Progenitor cell of endocrine pancreas (in vitro differentiated cells): ENCODE measurements at regions not wholly inside any gene's neighbourhood (a gene's known extent, or its start where the extent isn't known, plus 50 kb on each side); places are given as distances from the start of the nearest gene placed in this dataset.

Experiments used
- DNase-seq: peaks from one replicate; pipeline ENCODE4 v3.0.0; 2021; ENCODE audit warnings: low spot score; ENCODE audit not compliant: unreplicated experiment
- H3K27ac Mint-ChIP-seq: 2 replicates; pipeline ENCODE4 v1.8.0; 2021; ENCODE audit warnings: mild to moderate bottlenecking, moderate library complexity, mixed read lengths
- H3K27me3 Mint-ChIP-seq: 2 replicates; pipeline ENCODE4 v1.8.0; 2021; ENCODE audit warnings: mixed read lengths
- H3K36me3 Mint-ChIP-seq: 2 replicates; pipeline ENCODE4 v1.8.0; 2022; ENCODE audit warnings: mixed read lengths; ENCODE audit not compliant: insufficient read depth
- H3K4me1 Mint-ChIP-seq: 2 replicates; pipeline ENCODE4 v1.8.0; 2021; ENCODE audit warnings: low read depth, mixed read lengths
- H3K4me3 Mint-ChIP-seq: 2 replicates; pipeline ENCODE4 v1.8.0; 2021; ENCODE audit warnings: low read depth, mild to moderate bottlenecking, moderate library complexity, mixed read lengths
- H3K9me3 Mint-ChIP-seq: 2 replicates; pipeline ENCODE4 v1.8.0; 2021; ENCODE audit warnings: low read depth, mixed read lengths
- TF ChIP-seq, protein P1 (sequence below): fragments of 200-600 bp; sonication (generic); IDR thresholded peaks from one replicate; pipeline ENCODE4 v1.5.0; 2021; ENCODE audit warnings: antibody characterized with exemption, mild to moderate bottlenecking; ENCODE audit not compliant: unreplicated experiment

GRCh38 chr3:116939091-116939490, 229.5 kb downstream of the TUSC7 start:
- TF ChIP-seq, protein P1, sequence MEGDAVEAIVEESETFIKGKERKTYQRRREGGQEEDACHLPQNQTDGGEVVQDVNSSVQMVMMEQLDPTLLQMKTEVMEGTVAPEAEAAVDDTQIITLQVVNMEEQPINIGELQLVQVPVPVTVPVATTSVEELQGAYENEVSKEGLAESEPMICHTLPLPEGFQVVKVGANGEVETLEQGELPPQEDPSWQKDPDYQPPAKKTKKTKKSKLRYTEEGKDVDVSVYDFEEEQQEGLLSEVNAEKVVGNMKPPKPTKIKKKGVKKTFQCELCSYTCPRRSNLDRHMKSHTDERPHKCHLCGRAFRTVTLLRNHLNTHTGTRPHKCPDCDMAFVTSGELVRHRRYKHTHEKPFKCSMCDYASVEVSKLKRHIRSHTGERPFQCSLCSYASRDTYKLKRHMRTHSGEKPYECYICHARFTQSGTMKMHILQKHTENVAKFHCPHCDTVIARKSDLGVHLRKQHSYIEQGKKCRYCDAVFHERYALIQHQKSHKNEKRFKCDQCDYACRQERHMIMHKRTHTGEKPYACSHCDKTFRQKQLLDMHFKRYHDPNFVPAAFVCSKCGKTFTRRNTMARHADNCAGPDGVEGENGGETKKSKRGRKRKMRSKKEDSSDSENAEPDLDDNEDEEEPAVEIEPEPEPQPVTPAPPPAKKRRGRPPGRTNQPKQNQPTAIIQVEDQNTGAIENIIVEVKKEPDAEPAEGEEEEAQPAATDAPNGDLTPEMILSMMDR = no peak
- Mint-ChIP-seq H3K27ac (no peak overlapping the region), H3K4me1 (no peaks in the 10 kb centered on the region), H3K9me3 (peaks cover 21% of the 10 kb centered on the region), H3K4me3 (no peak overlapping the region), H3K36me3 (no peaks in the 10 kb centered on the region), H3K27me3 (no peaks in the 10 kb centered on the region)
- DNase-seq = no peak

DNA sequence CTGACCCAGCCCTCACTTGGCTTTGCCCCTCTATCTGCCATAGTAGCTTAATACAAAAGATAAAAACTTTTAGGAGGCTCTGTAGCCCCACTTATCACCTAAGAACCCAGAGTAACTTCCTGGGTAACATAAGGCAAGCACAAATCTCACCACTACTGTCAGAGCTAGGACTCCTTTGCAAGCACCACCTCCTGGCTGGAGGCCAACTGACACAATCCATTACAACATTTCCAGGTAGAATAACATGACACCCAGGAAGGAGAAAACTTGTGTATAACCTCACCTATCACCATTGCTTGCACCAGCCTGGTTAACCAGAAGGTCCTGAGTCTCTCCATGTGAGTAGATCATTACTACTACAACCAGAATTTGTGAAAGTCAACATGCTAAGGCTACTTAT, 230.0 kb downstream of the TUSC7 start:
- H3K27me3 Mint-ChIP-seq = no peaks in the 10 kb centered on the region
- peaks cover 25% of the 10 kb centered on the region for H3K9me3 Mint-ChIP-seq
- no peak overlapping the region for H3K4me3 Mint-ChIP-seq
- H3K4me1 Mint-ChIP-seq = no peaks in the 10 kb centered on the region
- H3K36me3 Mint-ChIP-seq = no peaks in the 10 kb centered on the region
- TF ChIP-seq, protein P1 = no peak
- no peak for DNase-seq
- H3K27ac Mint-ChIP-seq = no peak overlapping the region

- peaks cover 27% of the 10 kb centered on the region for H3K9me3 Mint-ChIP-seq
- H3K4me1 Mint-ChIP-seq = no peaks in the 10 kb centered on the region
- H3K27ac Mint-ChIP-seq = no peak overlapping the region
- no peak for DNase-seq
- H3K27me3 Mint-ChIP-seq = no peaks in the 10 kb centered on the region
- H3K36me3 Mint-ChIP-seq = no peaks in the 10 kb centered on the region
- no peak overlapping the region for H3K4me3 Mint-ChIP-seq
- TF ChIP-seq, protein P1 = no peak
Measured at GRCh38 chr3:116940719-116941118, 231.1 kb downstream of the TUSC7 start.

DNA sequence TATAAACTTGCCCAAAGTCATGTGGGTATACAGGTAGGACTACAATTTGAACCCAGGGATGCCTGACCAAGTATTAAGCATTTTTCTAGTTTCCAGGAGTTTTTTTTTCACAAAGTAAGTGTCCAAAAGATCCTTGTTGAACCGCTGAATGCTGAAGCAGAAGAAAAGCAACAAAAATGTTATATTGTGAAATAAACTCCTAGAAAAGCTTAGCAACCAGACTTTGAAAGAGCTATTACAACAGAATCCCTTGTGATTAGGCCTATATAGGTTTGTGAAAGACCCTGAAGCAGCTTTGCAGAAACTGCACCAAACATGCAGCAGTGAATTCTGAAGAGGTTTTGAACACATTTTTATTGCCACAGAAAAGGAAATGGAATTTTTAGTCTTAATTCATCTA, 236.8 kb downstream of the TUSC7 start:
- Mint-ChIP-seq H3K4me3 (no peak overlapping the region), H3K27ac (no peak overlapping the region), H3K9me3 (peaks cover 23% of the 10 kb centered on the region), H3K36me3 (no peaks in the 10 kb centered on the region), H3K27me3 (no peaks in the 10 kb centered on the region), H3K4me1 (peaks cover 22% of the 10 kb centered on the region)
- TF ChIP-seq, protein P1 = no peak
- no peak for DNase-seq

DNA sequence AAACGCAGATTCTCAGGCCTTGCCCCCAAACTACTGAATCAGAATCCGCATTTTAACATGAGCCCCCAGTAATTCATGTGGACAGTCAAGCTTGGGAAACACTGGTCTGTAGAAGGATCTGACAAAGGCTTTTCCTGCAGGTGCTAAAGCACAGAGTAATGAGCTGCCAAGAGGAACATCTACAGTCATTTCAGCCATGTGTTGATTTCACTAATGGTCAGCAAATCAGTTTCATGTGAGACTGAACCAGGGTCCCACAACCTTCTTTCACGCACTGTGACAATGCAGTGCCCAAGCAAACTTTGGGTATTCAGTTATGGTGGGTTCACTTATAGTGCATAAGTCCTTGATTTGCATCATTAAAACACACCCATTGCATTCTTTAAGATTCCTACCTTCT, 237.6 kb downstream of the TUSC7 start:
- Mint-ChIP-seq H3K36me3 (no peaks in the 10 kb centered on the region), H3K4me1 (peaks cover 22% of the 10 kb centered on the region), H3K27me3 (no peaks in the 10 kb centered on the region), H3K9me3 (peaks cover 16% of the 10 kb centered on the region), H3K4me3 (no peak overlapping the region), H3K27ac (peak overlapping the region; percentile 89)
- TF ChIP-seq, protein P1 = no peak
- DNase-seq = no peak
